Adrenal gland (tissue), 5 donors: ENCODE measurements at regions not wholly inside any gene's neighbourhood (a gene's known extent, or its start where the extent isn't known, plus 50 kb on each side); places are given as distances from the start of the nearest gene placed in this dataset.

ENCODE experiments used
- CTCF ChIP-seq, 6 experiments: fragments of 450-650 bp in 4 of 6; fragments of 200-600 bp in 2 of 6; sonication (generic) in 1 of 6; IDR thresholded peaks; 1 replicate in 5 of 6; 2 replicates in 1 of 6; pipeline versions ENCODE4 v1.5.1 to v1.8.0; 2016 to 2021; ENCODE audit warnings: antibody characterized with exemption in 6 of 6, mild to moderate bottlenecking in 2 of 6, moderate library complexity in 1 of 6
- POLR2A ChIP-seq, 2 donors: fragments of 450-650 bp; IDR thresholded peaks; one replicate each; pipeline ENCODE4 v1.6.1; 2017; ENCODE audit warnings: antibody characterized with exemption in 2 of 2, mild to moderate bottlenecking in 2 of 2, moderate library complexity in 1 of 2
- donor health status: DM: no; HTN: no; CAD: no.

- TF ChIP-seq POLR2A (IDR thresholded peaks at IDR 0.05) (no peak), CTCF (IDR thresholded peaks at IDR 0.05) (no peak)
Measured at GRCh38 chr20:57000441-57000968, 265.9 kb downstream of the BMP7 start.
